Erythroblast (primary cell): ENCODE measurements at regions not wholly inside any gene's neighbourhood (a gene's known extent, or its start where the extent isn't known, plus 50 kb on each side); places are given as distances from the start of the nearest gene placed in this dataset.

Source experiments
- GATA1 ChIP-seq: IDR thresholded peaks from 2 replicates; pipeline ENCODE4 v1.6.1; 2011; ENCODE audit warnings: low read depth, mild to moderate bottlenecking, control low read depth, low read length, moderate library complexity
- POLR2A ChIP-seq: IDR thresholded peaks from 2 replicates; pipeline ENCODE4 v1.6.1; 2011; ENCODE audit warnings: mild to moderate bottlenecking, low read length

DNA sequence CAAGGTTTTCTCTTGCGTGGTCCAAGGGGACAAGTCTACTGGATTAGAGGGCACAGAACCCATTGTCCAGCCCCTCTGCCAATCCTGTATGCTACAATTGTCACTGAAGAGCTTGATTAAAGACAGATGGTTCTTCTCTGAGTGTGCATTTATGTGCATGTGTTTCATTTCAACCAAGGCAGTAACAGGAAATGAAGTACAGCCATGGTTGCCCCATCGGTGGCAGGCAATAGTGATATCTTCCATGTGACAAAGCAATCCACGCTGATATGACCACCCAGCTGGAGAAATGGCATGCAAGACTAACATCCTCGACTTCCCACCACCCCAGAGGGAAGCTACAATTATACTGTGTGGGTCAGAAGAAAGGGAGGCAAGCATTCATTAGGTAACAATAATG, 85.5 kb downstream of the UNC5CL start:
- TF ChIP-seq POLR2A (no peak), GATA1 (no peak)
